Osteocyte (in vitro differentiated cells): ENCODE measurements at regions not wholly inside any gene's neighbourhood (a gene's known extent, or its start where the extent isn't known, plus 50 kb on each side); places are given as distances from the start of the nearest gene placed in this dataset.

Source experiments
- DNase-seq: peaks from one replicate; pipeline ENCODE4 v3.0.0; 2021; ENCODE audit warnings: mixed read lengths; ENCODE audit not compliant: unreplicated experiment; ENCODE audit errors: extremely low spot score
- H3K27ac Mint-ChIP-seq: one replicate; pipeline ENCODE4 v1.8.0; 2021; ENCODE audit warnings: mild to moderate bottlenecking, mixed read lengths; ENCODE audit not compliant: unreplicated experiment
- H3K27me3 Mint-ChIP-seq: one replicate; pipeline ENCODE4 v1.8.0; 2021; ENCODE audit warnings: mixed read lengths; ENCODE audit not compliant: unreplicated experiment
- H3K36me3 Mint-ChIP-seq: one replicate; pipeline ENCODE4 v1.8.0; 2021; ENCODE audit warnings: mixed read lengths; ENCODE audit not compliant: unreplicated experiment
- H3K4me1 Mint-ChIP-seq: one replicate; pipeline ENCODE4 v1.8.0; 2021; ENCODE audit warnings: mixed read lengths; ENCODE audit not compliant: unreplicated experiment
- H3K4me3 Mint-ChIP-seq: one replicate; pipeline ENCODE4 v1.8.0; 2021; ENCODE audit warnings: mild to moderate bottlenecking, moderate library complexity, mixed read lengths; ENCODE audit not compliant: unreplicated experiment
- H3K9me3 Mint-ChIP-seq: one replicate; pipeline ENCODE4 v1.8.0; 2021; ENCODE audit warnings: mixed read lengths; ENCODE audit not compliant: unreplicated experiment
- CTCF ChIP-seq: fragments of 200-600 bp; sonication (generic); IDR thresholded peaks from 2 replicates; pipeline ENCODE4 v1.5.0; 2021; ENCODE audit warnings: antibody characterized with exemption, mild to moderate bottlenecking, moderate library complexity

- DNase-seq, result no peak
- H3K4me1 Mint-ChIP-seq, result peaks cover 2% of the 10 kb centered on the region
- H3K27ac Mint-ChIP-seq, result no peak overlapping the region
- no peaks in the 10 kb centered on the region for H3K9me3 Mint-ChIP-seq
- H3K27me3 Mint-ChIP-seq, result peaks cover 6% of the 10 kb centered on the region
- H3K4me3 Mint-ChIP-seq, result no peak overlapping the region
- TF ChIP-seq CTCF, result no peak
- H3K36me3 Mint-ChIP-seq, result no peaks in the 10 kb centered on the region
Observed at GRCh38 chr11:76284161-76284560, 77.9 kb upstream of the WNT11 start.

DNA sequence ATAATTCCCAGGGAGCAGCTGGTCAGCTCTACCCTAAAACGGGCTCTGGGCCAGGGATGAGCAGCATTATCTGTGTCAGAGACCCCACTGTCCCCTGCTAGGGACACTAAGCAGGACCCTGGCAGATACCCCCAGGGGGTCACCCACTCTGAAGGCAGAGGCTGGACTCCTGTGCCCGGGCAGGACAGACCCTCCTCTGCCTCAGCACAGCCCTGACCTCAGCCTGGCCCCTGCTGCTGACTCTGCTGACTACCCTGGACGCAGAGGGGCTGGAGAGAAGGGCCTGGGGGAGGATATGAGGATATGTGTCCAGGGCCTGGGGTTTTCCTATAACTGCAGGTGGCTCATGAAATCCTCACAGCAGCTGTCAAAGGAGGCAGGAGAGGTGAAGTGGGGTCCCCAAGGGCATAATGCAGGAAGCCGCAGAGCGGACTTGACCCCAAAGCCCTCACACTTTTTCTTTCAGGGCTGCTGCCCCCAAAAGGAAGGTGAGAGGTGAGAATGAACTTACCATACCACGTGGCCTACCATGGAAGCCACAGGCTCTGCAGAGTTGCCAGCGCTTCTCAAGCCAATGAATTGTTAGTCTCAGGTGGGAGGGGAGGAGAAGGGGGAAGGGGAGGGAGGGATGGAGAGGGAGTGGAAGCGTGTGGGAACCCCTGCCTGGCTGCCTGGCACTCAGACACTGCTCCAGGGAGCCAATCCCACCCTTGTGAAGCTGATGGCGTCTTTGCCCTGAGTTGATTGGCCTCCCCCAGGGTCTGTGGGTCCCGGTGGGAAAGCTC is 76.7 kb upstream of the WNT11 start:
- Mint-ChIP-seq H3K4me1 (no peaks in the 10 kb centered on the region), H3K9me3 (no peaks in the 10 kb centered on the region), H3K27me3 (peaks cover 6% of the 10 kb centered on the region), H3K4me3 (no peak overlapping the region), H3K36me3 (no peaks in the 10 kb centered on the region), H3K27ac (no peak overlapping the region)
- DNase-seq, result no peak
- no peak for TF ChIP-seq CTCF

DNA sequence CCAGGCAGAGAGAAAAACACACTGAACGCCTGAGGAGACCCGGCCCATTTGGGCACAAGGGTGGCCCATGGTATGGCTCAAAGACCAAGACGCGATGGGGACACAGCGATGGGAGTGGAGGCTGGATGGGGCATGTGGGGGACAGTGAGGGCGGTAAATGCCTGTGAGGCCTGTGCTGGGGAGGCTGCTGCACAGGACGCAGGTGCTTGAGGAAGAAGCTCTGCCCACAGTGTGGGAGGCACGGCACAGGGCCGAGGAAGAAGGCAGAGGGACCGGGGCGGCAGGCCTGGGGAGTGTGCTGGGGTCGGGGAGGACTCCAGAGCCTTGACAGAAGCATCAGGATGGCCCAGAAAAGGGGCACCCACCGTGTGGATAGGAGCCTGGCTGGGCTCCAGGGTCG is 75.9 kb upstream of the WNT11 start:
- no peak for DNase-seq
- no peak for TF ChIP-seq CTCF
- Mint-ChIP-seq H3K27me3 (peaks cover 6% of the 10 kb centered on the region), H3K4me3 (no peak overlapping the region), H3K9me3 (no peaks in the 10 kb centered on the region), H3K27ac (no peak overlapping the region), H3K4me1 (no peaks in the 10 kb centered on the region), H3K36me3 (no peaks in the 10 kb centered on the region)

GRCh38 chr11:76281558-76281906 is 75.2 kb upstream of the WNT11 start:
- Mint-ChIP-seq H3K27ac (no peak overlapping the region), H3K27me3 (peaks cover 6% of the 10 kb centered on the region), H3K4me3 (no peak overlapping the region), H3K9me3 (no peaks in the 10 kb centered on the region), H3K4me1 (no peaks in the 10 kb centered on the region), H3K36me3 (no peaks in the 10 kb centered on the region)
- no peak for TF ChIP-seq CTCF
- DNase-seq, result no peak

DNA sequence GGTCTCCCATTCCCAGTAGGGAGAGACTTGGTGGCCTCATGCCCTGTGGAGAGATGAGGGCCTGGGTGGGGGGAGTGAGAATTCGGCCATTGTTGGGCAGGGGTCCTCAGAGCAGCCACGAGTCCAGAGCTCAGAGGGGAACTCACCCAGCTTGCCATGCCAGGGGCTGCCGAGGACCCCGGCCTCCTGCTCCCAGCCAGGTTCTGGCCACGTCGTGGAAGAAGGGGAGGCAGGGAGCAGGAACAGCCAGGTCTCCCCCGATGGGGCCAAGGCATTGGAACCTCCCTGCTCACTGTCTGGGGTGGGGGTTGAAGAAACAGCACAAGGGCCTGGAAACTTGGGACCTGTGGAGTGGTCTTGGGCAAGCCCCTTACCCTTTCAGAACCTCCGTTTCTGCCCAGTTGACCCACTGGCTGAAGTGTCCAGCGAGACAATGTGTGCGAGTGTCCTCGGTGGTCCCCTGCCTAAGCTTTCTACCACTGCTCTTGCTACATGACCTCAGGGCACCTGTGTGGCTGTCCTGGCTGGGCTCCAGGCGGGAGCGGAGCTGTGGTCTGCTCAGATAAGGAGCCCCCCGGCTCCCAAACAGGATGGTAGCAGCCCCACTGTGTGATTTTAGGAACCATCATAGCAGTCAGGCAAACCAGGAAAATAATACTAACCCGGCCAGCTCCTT is 74.7 kb upstream of the WNT11 start:
- Mint-ChIP-seq H3K27ac (no peak overlapping the region), H3K9me3 (no peaks in the 10 kb centered on the region), H3K4me3 (no peak overlapping the region), H3K27me3 (peaks cover 6% of the 10 kb centered on the region), H3K4me1 (no peaks in the 10 kb centered on the region), H3K36me3 (no peaks in the 10 kb centered on the region)
- no peak for DNase-seq
- TF ChIP-seq CTCF, result no peak
